PC-9 (cell line): ENCODE measurements at regions not wholly inside any gene's neighbourhood (a gene's known extent, or its start where the extent isn't known, plus 50 kb on each side); places are given as distances from the start of the nearest gene placed in this dataset.

Experiments
- BruUV-seq: library from RNA; stranded (reverse); fragments of 400-500 nt; replicated peaks from 2 replicates; lab custom pipeline; 2021; lab: Mats Ljungman, UMichigan
- CTCF ChIA-PET: fragments of 300-600 bp; sonication (Branson Sonifier 250); formaldehyde crosslinking; loops from one replicate; lab custom pipeline; 2022; ENCODE audit warnings: antibody characterized with exemption; lab: Charles Lee
- POLR2A ChIA-PET: fragments of 300-600 bp; sonication (Branson Sonifier 250); formaldehyde crosslinking; loops from one replicate; lab custom pipeline; 2022; ENCODE audit warnings: antibody characterized with exemption; ENCODE audit not compliant: unreplicated experiment; lab: Charles Lee
- DNase-seq, 2 experiments: peaks; one replicate each; pipeline versions ENCODE4 v3.0.0 to v3.0.0-alpha.2; 2015 to 2022; ENCODE audit warnings: mixed read lengths in 1 of 2
- H2AFZ ChIP-seq: fragments of 200-600 bp; sonication (generic); 2 replicates; pipeline ENCODE4 v1.8.1; 2017; ENCODE audit warnings: antibody characterized with exemption
- H3F3A ChIP-seq: fragments of 200-600 bp; sonication (generic); 2 replicates; pipeline ENCODE4 v1.8.1; 2017; ENCODE audit warnings: antibody characterized with exemption, mild to moderate bottlenecking, low read depth; ENCODE audit not compliant: insufficient read depth
- H3K27ac ChIP-seq: fragments of 200-600 bp; sonication (generic); 2 replicates; pipeline ENCODE4 v1.6.1; 2016; ENCODE audit warnings: mixed run types
- H3K27me3 ChIP-seq: fragments of 200-600 bp; sonication (generic); 2 replicates; pipeline ENCODE4 v1.6.1; 2016; ENCODE audit warnings: low read depth, mixed run types; ENCODE audit not compliant: insufficient read depth
- H3K36me3 ChIP-seq: fragments of 200-600 bp; sonication (generic); 2 replicates; pipeline ENCODE4 v1.6.1; 2016; ENCODE audit warnings: low read depth, mixed run types
- H3K4me1 ChIP-seq: fragments of 200-600 bp; sonication (generic); replicated peaks from 2 replicates; pipeline ENCODE4 v1.6.1; 2016; ENCODE audit warnings: mixed run types; ENCODE audit not compliant: insufficient read depth
- H3K4me2 ChIP-seq: fragments of 200-600 bp; sonication (generic); 2 replicates; pipeline ENCODE4 v1.6.1; 2017; ENCODE audit warnings: mixed run types
- H3K4me3 ChIP-seq: fragments of 200-600 bp; sonication (generic); 2 replicates; pipeline ENCODE4 v1.6.1; 2016; ENCODE audit warnings: mixed run types
- H3K79me2 ChIP-seq: fragments of 200-600 bp; sonication (generic); 2 replicates; pipeline ENCODE4 v1.6.1; 2017; ENCODE audit warnings: low read depth, mixed run types
- H3K9me2 ChIP-seq: fragments of 200-600 bp; sonication (generic); 2 replicates; pipeline ENCODE4 v1.8.1; 2017; ENCODE audit warnings: mild to moderate bottlenecking; ENCODE audit not compliant: insufficient read depth
- H3K9me3 ChIP-seq: fragments of 200-600 bp; sonication (generic); 2 replicates; pipeline ENCODE4 v1.8.1; 2016; ENCODE audit warnings: low read depth; ENCODE audit not compliant: insufficient read depth
- H4K20me1 ChIP-seq: fragments of 200-600 bp; sonication (generic); 2 replicates; pipeline ENCODE4 v1.8.1; 2017; ENCODE audit not compliant: insufficient read depth
- CTCF ChIP-seq: fragments of 200-600 bp; sonication (generic); conservative IDR thresholded peaks from 2 replicates; pipeline ENCODE4 v1.6.1; 2017; ENCODE audit warnings: mixed run types, antibody characterized with exemption, mild to moderate bottlenecking, moderate library complexity
- EZH2 ChIP-seq: fragments of 200-600 bp; sonication (generic); IDR thresholded peaks from 2 replicates; pipeline ENCODE4 v1.8.0; 2017; ENCODE audit warnings: antibody characterized with exemption, low read depth
- intact Hi-C: fragments of 100-400 bp; cut with micrococcal nuclease; formaldehyde crosslinking; loops from one replicate; pipeline ENCODE4 v1.10.0; 2022; ENCODE audit not compliant: unreplicated experiment

GRCh38 chr4:129614611-129615010, 518.7 kb downstream of the C4orf33 start:
- H3F3A ChIP-seq = no peaks in the 10 kb centered on the region
- no peaks in the 10 kb centered on the region for H3K79me2 ChIP-seq
- no peaks in the 10 kb centered on the region for H3K27me3 ChIP-seq
- ChIA-PET POLR2A (no interaction called here), CTCF (no interaction called here)
- H3K4me3 ChIP-seq = no peak overlapping the region
- no TSS peak for BruUV-seq
- no peaks in the 10 kb centered on the region for H3K9me3 ChIP-seq
- no peak overlapping the region for H2AFZ ChIP-seq
- H3K9me2 ChIP-seq = no peaks in the 10 kb centered on the region
- H4K20me1 ChIP-seq = no peaks in the 10 kb centered on the region
- H3K4me2 ChIP-seq = no peak overlapping the region
- no peak for DNase-seq
- H3K36me3 ChIP-seq = no peaks in the 10 kb centered on the region
- no peaks in the 10 kb centered on the region for H3K4me1 ChIP-seq
- intact Hi-C loops = no loop called here
- TF ChIP-seq CTCF (no peak), EZH2 (no peak)
- no peak overlapping the region for H3K27ac ChIP-seq

- Histone ChIP-seq H2AFZ (no peak overlapping the region), H3K4me2 (no peak overlapping the region), H3K9me3 (no peaks in the 10 kb centered on the region), H3K27me3 (no peaks in the 10 kb centered on the region), H3K27ac (no peak overlapping the region), H4K20me1 (no peaks in the 10 kb centered on the region), H3F3A (no peaks in the 10 kb centered on the region), H3K4me3 (no peak overlapping the region), H3K36me3 (no peaks in the 10 kb centered on the region), H3K9me2 (no peaks in the 10 kb centered on the region), H3K4me1 (no peaks in the 10 kb centered on the region), H3K79me2 (no peaks in the 10 kb centered on the region)
- no peak for TF ChIP-seq EZH2
- TF ChIP-seq CTCF = no peak
- BruUV-seq = no TSS peak
- CTCF ChIA-PET = no interaction called here
- DNase-seq = no peak
- intact Hi-C loops = no loop called here
- POLR2A ChIA-PET = no interaction called here
These were observed 526.6 kb downstream of the C4orf33 start for GRCh38 chr4:129622566-129622965.

GRCh38 chr4:129623233-129623875, 527.4 kb downstream of the C4orf33 start:
- Histone ChIP-seq H3K4me3 (no peak overlapping the region), H3K4me1 (no peaks in the 10 kb centered on the region), H2AFZ (no peak overlapping the region), H3K27ac (no peak overlapping the region), H3K4me2 (no peak overlapping the region), H3K27me3 (no peaks in the 10 kb centered on the region), H4K20me1 (no peaks in the 10 kb centered on the region), H3K9me2 (no peaks in the 10 kb centered on the region), H3K36me3 (no peaks in the 10 kb centered on the region), H3K9me3 (no peaks in the 10 kb centered on the region), H3F3A (no peaks in the 10 kb centered on the region), H3K79me2 (no peaks in the 10 kb centered on the region)
- ChIA-PET CTCF (no interaction called here), POLR2A (no interaction called here)
- intact Hi-C loops = no loop called here
- BruUV-seq = no TSS peak
- DNase-seq = no peak
- TF ChIP-seq EZH2 (no peak), CTCF (no peak)
